GM12872 (cell line): ENCODE measurements at regions not wholly inside any gene's neighbourhood (a gene's known extent, or its start where the extent isn't known, plus 50 kb on each side); places are given as distances from the start of the nearest gene placed in this dataset.

Source experiments
- CTCF ChIP-seq: IDR thresholded peaks from 3 replicates; pipeline ENCODE4 v1.5.1; 2011; ENCODE audit warnings: low read depth, mild to moderate bottlenecking, low read length, moderate library complexity; ENCODE audit not compliant: insufficient read depth

- no peak for TF ChIP-seq CTCF
Observed at GRCh38 chr1:118812555-118812954, 175.6 kb downstream of the TBX15 start.

- TF ChIP-seq CTCF, result no peak
Observed at GRCh38 chr1:118811156-118811555, 177.0 kb downstream of the TBX15 start.

DNA sequence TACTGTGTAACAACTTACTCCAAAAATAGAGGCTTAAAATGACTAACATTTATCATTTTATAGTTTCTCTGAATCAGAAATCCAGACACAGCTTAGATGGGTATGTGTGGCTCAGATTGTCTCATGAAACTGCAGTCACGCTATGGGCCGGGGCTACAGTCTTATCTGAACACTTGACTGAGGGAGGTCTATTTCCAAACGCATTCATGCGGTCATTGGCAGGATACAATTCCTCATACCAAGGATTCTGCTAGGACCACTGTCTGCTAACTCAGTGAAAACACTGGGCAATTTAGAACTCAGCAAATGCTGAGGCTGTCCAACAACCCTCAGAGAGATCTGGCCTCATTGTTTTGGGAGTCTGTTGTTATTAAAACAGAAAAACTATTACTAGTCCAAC lies 178.6 kb downstream of the TBX15 start:
- no peak for TF ChIP-seq CTCF

DNA sequence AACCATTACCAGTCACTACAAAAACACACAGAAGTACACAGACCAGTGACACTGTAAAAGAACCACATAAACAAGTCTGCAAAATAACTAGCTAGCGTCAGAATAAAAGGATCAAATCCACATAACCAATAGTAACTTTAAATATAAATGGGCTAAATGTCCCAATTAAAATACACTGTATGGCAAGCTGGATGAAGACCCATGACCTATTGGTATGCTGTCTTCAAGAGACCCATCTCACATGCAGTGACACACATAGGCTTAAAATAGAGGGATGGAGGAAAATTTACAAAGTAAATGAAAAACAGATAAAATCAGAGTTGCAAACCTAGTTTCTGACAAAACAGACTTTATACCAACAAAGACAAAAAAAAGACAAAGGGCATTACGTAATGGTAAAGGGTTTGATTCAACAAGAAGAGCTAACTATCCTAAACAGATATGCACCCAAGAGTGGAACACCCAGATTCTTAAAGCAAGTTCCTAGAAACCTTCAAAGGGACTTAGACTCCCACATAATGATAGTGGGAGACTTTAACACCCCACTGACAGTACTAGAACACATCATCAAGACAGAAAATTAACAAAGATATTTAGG lies 196.9 kb downstream of the TBX15 start:
- no peak for TF ChIP-seq CTCF

DNA sequence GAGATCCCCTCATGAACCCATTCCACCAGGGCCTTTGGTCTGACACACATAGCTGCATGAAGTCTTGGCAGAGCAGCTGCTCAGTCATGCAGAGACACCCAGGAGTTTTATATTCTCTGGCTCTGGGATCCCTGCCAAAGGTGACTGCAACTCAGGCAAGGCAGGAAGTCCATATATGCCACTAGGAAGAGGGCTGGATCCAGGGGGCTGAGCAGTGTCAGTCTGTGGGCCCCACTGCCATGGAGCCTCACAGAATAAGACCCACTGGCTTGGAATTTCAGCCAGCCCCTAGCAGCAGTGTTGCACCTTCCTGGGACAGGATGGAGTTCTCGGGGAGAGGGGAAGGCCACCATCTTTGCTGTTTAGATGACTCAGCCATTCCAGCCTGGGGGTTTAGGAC lies 199.7 kb downstream of the TBX15 start:
- no peak for TF ChIP-seq CTCF

GRCh38 chr1:118786454-118787155 lies 201.5 kb downstream of the TBX15 start:
- TF ChIP-seq CTCF, result no peak

DNA sequence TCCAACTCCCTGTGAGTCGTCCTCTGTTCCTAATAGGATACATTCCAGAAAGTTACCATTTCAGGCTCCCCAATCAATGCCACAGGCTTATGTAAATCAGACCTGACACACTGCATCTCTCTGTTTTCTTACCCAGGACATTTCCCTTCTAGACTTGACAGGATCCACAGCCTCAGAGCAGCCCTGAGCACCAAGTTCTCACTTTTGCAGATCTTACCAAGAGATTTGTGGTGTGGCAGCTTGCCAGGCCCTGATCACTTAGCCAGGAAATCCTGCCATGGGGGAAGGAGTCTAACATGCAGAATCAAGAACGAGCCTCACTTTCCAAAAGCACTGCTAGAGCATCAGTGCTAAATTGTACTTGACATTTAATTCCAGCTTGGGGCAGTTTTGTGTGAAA lies 202.9 kb downstream of the TBX15 start:
- no peak for TF ChIP-seq CTCF
